ENCODE measurements at regions not wholly inside any gene's neighbourhood (a gene's known extent, or its start where the extent isn't known, plus 50 kb on each side); places are given as distances from the start of the nearest gene placed in this dataset.

DNA sequence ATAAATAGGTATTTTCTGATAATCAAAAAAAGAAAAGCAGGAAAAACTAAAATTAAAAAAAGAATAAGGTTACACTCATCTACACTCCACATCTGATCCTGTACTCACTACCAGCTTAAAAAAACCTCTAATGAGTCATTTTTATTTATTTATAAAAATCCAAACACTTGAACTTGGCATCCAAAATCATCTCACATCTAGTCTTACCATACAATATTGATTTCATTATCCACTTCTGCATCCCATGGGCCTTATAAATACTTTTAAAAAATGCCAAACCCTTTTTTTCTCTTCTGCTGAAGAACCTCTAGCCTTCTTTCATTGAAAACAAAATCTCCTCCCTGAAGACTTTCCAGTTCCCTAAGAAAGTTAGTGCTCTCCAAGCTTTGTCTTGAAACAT, 109.7 kb downstream of the TMTC3 start:
- no peak overlapping the region for H3K4me2 ChIP-seq (ENCODE audit: low read length)
- H3K27me3 ChIP-seq (ENCODE audit: control insufficient read depth, insufficient read depth, low read length) = peaks cover 9% of the 10 kb centered on the region
- H3K36me3 ChIP-seq (ENCODE audit: insufficient read depth, low read length) = no peaks in the 10 kb centered on the region
- no peaks in the 10 kb centered on the region for H3K9me3 ChIP-seq (replicated peaks; ENCODE audit: low read length)
- peaks cover 13% of the 10 kb centered on the region for H3K4me1 ChIP-seq (ENCODE audit: control insufficient read depth, insufficient read depth, low read length)
- H3K9ac ChIP-seq (ENCODE audit: low read depth, low read length) = no peak overlapping the region
- H3K4me3 ChIP-seq (ENCODE audit: low read length) = no peak overlapping the region

DNA sequence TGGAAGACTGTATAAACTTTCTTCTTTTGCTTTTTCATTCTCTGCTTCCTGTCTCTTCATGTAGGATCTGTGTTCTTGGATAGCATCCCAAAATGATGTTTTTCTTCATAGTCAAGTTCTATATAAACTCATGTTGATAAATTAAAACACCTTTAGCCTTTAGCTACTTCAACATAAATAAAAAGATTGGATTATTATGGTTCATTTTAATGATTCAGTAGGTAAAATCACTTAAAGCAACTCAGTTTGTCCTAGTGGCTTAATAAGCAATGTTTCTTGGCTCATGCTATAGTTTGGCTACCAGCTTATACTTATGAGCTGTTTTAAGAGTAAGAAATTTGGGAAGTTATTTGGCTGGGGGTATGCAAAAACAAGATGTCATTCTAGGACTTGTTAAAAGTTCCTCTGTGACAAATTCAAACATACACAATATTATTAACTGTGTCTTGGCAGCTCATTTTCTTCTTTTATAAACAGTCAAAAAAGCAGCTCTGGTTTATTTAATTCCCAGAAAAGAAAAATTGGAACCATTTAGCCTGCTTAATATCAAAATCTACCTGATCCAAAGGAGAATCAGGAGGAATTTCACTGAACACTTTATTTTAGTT, 111.4 kb downstream of the TMTC3 start:
- Histone ChIP-seq H3K36me3 (ENCODE audit: insufficient read depth, low read length) (no peaks in the 10 kb centered on the region), H3K27me3 (ENCODE audit: control insufficient read depth, insufficient read depth, low read length) (peaks cover 9% of the 10 kb centered on the region), H3K4me3 (ENCODE audit: low read length) (no peak overlapping the region), H3K4me1 (ENCODE audit: control insufficient read depth, insufficient read depth, low read length) (no peaks in the 10 kb centered on the region), H3K9ac (ENCODE audit: low read depth, low read length) (no peak overlapping the region), H3K4me2 (ENCODE audit: low read length) (no peak overlapping the region), H3K9me3 (replicated peaks; ENCODE audit: low read length) (no peaks in the 10 kb centered on the region)

GRCh38 chr12:88255224-88255623, 113.1 kb downstream of the TMTC3 start:
- H3K4me3 ChIP-seq (ENCODE audit: low read length) = no peak overlapping the region
- H3K36me3 ChIP-seq (ENCODE audit: insufficient read depth, low read length) = no peaks in the 10 kb centered on the region
- no peaks in the 10 kb centered on the region for H3K9me3 ChIP-seq (replicated peaks; ENCODE audit: low read length)

DNA sequence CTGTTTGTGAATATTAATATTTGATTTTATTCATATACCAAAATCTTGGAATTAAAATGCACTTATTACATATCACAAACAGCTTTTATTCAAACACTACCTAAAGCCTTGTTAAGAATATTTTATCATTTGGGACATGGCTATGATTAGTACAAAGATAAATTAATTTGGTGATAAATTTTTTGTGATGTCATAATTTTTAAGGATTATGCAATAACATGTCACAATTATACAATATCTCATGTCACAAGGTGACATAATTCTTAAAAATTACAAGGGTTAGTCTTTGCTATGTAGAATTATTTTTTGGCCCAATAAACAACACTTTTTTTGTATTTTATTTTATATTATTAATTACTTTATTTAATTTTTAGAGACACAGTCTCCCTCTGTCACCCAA, 113.7 kb downstream of the TMTC3 start:
- Histone ChIP-seq H3K36me3 (ENCODE audit: insufficient read depth, low read length) (no peaks in the 10 kb centered on the region), H3K9me3 (replicated peaks; ENCODE audit: low read length) (no peaks in the 10 kb centered on the region), H3K9ac (ENCODE audit: low read depth, low read length) (no peak overlapping the region), H3K27me3 (ENCODE audit: control insufficient read depth, insufficient read depth, low read length) (no peaks in the 10 kb centered on the region), H3K4me3 (ENCODE audit: low read length) (no peak overlapping the region), H3K4me2 (ENCODE audit: low read length) (no peak overlapping the region), H3K4me1 (ENCODE audit: control insufficient read depth, insufficient read depth, low read length) (no peaks in the 10 kb centered on the region)

More at GRCh38 chr12:88255224-88255623, 113.1 kb downstream of the TMTC3 start:
- H3K4me1 ChIP-seq (ENCODE audit: control insufficient read depth, insufficient read depth, low read length) = no peaks in the 10 kb centered on the region
- H3K4me2 ChIP-seq (ENCODE audit: low read length) = no peak overlapping the region
- H3K27me3 ChIP-seq (ENCODE audit: control insufficient read depth, insufficient read depth, low read length) = peaks cover under 1% of the 10 kb centered on the region
- no peak overlapping the region for H3K9ac ChIP-seq (ENCODE audit: low read depth, low read length)

- Histone ChIP-seq H3K4me3 (ENCODE audit: low read length) (no peak overlapping the region), H3K36me3 (ENCODE audit: insufficient read depth, low read length) (no peaks in the 10 kb centered on the region), H3K9me3 (replicated peaks; ENCODE audit: low read length) (no peaks in the 10 kb centered on the region), H3K27me3 (ENCODE audit: control insufficient read depth, insufficient read depth, low read length) (no peaks in the 10 kb centered on the region), H3K4me2 (ENCODE audit: low read length) (no peak overlapping the region), H3K9ac (ENCODE audit: low read depth, low read length) (no peak overlapping the region), H3K4me1 (ENCODE audit: control insufficient read depth, insufficient read depth, low read length) (no peaks in the 10 kb centered on the region)
These were observed 116.3 kb downstream of the TMTC3 start for GRCh38 chr12:88258396-88258795.

DNA sequence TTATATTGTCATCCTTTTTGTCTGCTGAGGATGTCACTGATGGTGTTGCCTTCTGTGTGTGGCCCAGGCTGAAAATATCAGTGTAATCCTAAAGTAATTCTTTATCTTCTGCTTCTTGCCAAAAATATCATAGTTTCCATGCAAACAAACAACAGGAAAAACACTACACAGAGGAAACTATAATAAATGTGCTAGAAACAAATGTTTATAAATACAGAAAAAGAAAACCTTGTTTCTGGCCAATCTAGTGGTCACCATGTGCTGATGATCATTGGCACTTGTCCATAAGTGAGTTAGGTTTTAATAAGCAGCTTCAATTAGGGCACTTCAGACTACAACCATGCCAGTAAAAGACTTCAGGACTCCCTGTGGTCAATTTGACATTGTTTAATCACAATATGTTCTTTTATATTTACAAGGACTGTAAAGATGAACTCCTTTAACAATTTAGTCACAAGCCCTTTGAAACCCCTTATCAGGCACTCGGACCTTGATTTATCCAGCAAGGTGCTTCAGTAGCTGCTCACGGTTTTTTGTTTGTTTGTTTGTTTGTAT, 124.8 kb downstream of the TMTC3 start:
- H3K4me2 ChIP-seq (ENCODE audit: low read length) = no peak overlapping the region
- no peak overlapping the region for H3K4me3 ChIP-seq (ENCODE audit: low read length)
- no peaks in the 10 kb centered on the region for H3K4me1 ChIP-seq (ENCODE audit: control insufficient read depth, insufficient read depth, low read length)
- H3K9ac ChIP-seq (ENCODE audit: low read depth, low read length) = no peak overlapping the region
- no peaks in the 10 kb centered on the region for H3K36me3 ChIP-seq (ENCODE audit: insufficient read depth, low read length)
- no peaks in the 10 kb centered on the region for H3K9me3 ChIP-seq (replicated peaks; ENCODE audit: low read length)
- no peaks in the 10 kb centered on the region for H3K27me3 ChIP-seq (ENCODE audit: control insufficient read depth, insufficient read depth, low read length)

DNA sequence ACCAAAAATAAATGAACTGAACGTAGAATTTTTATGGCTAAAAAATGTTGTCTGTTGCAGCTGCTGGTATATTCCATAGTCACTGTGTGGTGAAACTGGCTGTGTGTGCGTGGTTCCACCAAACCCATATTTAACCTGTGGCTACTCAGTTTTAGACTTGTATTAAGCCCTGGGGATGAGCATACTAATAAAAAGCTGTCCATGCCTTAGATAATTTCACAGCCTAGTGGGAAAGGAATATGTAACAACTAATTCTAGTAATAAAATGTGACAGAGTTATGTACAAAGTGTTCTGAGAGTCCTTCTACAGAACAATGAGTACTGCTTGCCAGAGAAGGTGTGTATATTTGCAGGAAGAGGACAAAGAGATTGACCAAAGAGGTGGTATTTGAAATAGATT, 125.5 kb downstream of the TMTC3 start:
- H3K27me3 ChIP-seq (ENCODE audit: control insufficient read depth, insufficient read depth, low read length) = no peaks in the 10 kb centered on the region

GRCh38 chr12:88272456-88272855, 130.3 kb downstream of the TMTC3 start:
- Histone ChIP-seq H3K27me3 (ENCODE audit: control insufficient read depth, insufficient read depth, low read length) (no peaks in the 10 kb centered on the region), H3K9ac (ENCODE audit: low read depth, low read length) (no peak overlapping the region), H3K9me3 (replicated peaks; ENCODE audit: low read length) (no peaks in the 10 kb centered on the region), H3K36me3 (ENCODE audit: insufficient read depth, low read length) (no peaks in the 10 kb centered on the region), H3K4me2 (ENCODE audit: low read length) (no peak overlapping the region), H3K4me3 (ENCODE audit: low read length) (no peak overlapping the region), H3K4me1 (ENCODE audit: control insufficient read depth, insufficient read depth, low read length) (no peaks in the 10 kb centered on the region)

More for the DNA sequence above, 125.5 kb downstream of the TMTC3 start:
- H3K9ac ChIP-seq (ENCODE audit: low read depth, low read length) = no peak overlapping the region
- no peaks in the 10 kb centered on the region for H3K9me3 ChIP-seq (replicated peaks; ENCODE audit: low read length)
- H3K4me3 ChIP-seq (ENCODE audit: low read length) = no peak overlapping the region
- no peak overlapping the region for H3K4me2 ChIP-seq (ENCODE audit: low read length)
- H3K4me1 ChIP-seq (ENCODE audit: control insufficient read depth, insufficient read depth, low read length) = no peaks in the 10 kb centered on the region
- no peaks in the 10 kb centered on the region for H3K36me3 ChIP-seq (ENCODE audit: insufficient read depth, low read length)

DNA sequence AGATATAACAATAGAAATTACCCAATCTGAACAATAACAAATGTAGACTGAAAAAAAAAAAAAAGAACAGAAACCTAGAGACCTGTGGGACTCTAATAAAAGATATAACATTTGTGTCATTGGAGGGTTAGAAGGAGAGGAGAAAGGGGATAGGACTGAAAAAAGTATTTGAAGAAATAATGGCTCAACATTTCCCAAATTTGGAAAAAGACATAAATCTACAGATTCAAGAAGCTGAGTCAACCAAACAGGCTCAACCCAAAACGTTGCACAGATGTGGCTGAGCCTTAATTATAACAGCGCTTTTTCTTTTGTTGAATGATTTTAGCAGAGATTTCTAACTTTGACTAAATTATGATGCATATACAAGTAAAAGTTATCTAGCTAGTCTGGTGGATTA, 131.3 kb downstream of the TMTC3 start:
- Histone ChIP-seq H3K9me3 (replicated peaks; ENCODE audit: low read length) (no peaks in the 10 kb centered on the region), H3K27me3 (ENCODE audit: control insufficient read depth, insufficient read depth, low read length) (no peaks in the 10 kb centered on the region), H3K4me2 (ENCODE audit: low read length) (no peak overlapping the region), H3K36me3 (ENCODE audit: insufficient read depth, low read length) (no peaks in the 10 kb centered on the region), H3K9ac (ENCODE audit: low read depth, low read length) (no peak overlapping the region), H3K4me1 (ENCODE audit: control insufficient read depth, insufficient read depth, low read length) (no peaks in the 10 kb centered on the region), H3K4me3 (ENCODE audit: low read length) (no peak overlapping the region)

- H3K4me1 ChIP-seq (ENCODE audit: control insufficient read depth, insufficient read depth, low read length) = no peaks in the 10 kb centered on the region
- H3K4me3 ChIP-seq (ENCODE audit: low read length) = no peak overlapping the region
- H3K36me3 ChIP-seq (ENCODE audit: insufficient read depth, low read length) = no peaks in the 10 kb centered on the region
- H3K27me3 ChIP-seq (ENCODE audit: control insufficient read depth, insufficient read depth, low read length) = no peaks in the 10 kb centered on the region
- no peak overlapping the region for H3K4me2 ChIP-seq (ENCODE audit: low read length)
- no peak overlapping the region for H3K9ac ChIP-seq (ENCODE audit: low read depth, low read length)
- no peaks in the 10 kb centered on the region for H3K9me3 ChIP-seq (replicated peaks; ENCODE audit: low read length)
These were observed 131.8 kb downstream of the TMTC3 start for GRCh38 chr12:88273875-88274274.

- Histone ChIP-seq H3K4me3 (ENCODE audit: low read length) (no peak overlapping the region), H3K9ac (ENCODE audit: low read depth, low read length) (no peak overlapping the region), H3K4me2 (ENCODE audit: low read length) (no peak overlapping the region), H3K27me3 (ENCODE audit: control insufficient read depth, insufficient read depth, low read length) (no peaks in the 10 kb centered on the region), H3K36me3 (ENCODE audit: insufficient read depth, low read length) (no peaks in the 10 kb centered on the region), H3K4me1 (ENCODE audit: control insufficient read depth, insufficient read depth, low read length) (no peaks in the 10 kb centered on the region), H3K9me3 (replicated peaks; ENCODE audit: low read length) (no peaks in the 10 kb centered on the region)
These were observed 149.5 kb downstream of the TMTC3 start for GRCh38 chr12:88291498-88292131.

Data from skeletal muscle satellite cell (primary cell).